B cell (primary cell): ENCODE measurements at regions not wholly inside any gene's neighbourhood (a gene's known extent, or its start where the extent isn't known, plus 50 kb on each side); places are given as distances from the start of the nearest gene placed in this dataset.

ENCODE experiments used
- ATAC-seq: fragments of 200-7000 bp; cut with Tn5 transposase; one replicate; pipeline ENCODE4 v1.10.0; 2021; ENCODE audit warnings: low read depth, mild to moderate bottlenecking, moderate number of reproducible peaks, moderate library complexity
- CTCF ChIA-PET: fragments of 350-600 bp; sonication (Branson Sonifier 250); formaldehyde crosslinking; loops from one replicate; lab custom pipeline; 2021; ENCODE audit warnings: antibody characterized with exemption, inconsistent platforms; lab: Charles Lee
- POLR2A ChIA-PET: fragments of 350-600 bp; sonication (Branson Sonifier 250); formaldehyde crosslinking; loops from one replicate; lab custom pipeline; 2021; ENCODE audit warnings: antibody characterized with exemption; lab: Charles Lee
- DNase-seq: peaks from one replicate; pipeline ENCODE4 v3.0.0; 2013
- H2AFZ ChIP-seq: 2 replicates; pipeline ENCODE4 v1.6.1; 2012; ENCODE audit warnings: mild to moderate bottlenecking, low read depth, low read length; ENCODE audit not compliant: insufficient read depth, poor library complexity, severe bottlenecking
- H3K27ac ChIP-seq, 2 donors: 1 replicate in 1 of 2; 2 replicates in 1 of 2; pipeline ENCODE4 v1.5.1; 2012 to 2013; ENCODE audit warnings: low read length in 2 of 2, mild to moderate bottlenecking in 2 of 2, moderate library complexity in 1 of 2
- H3K27me3 ChIP-seq, 4 experiments: fragments of 200-600 bp in 1 of 4; sonication (generic) in 1 of 4; replicated peaks in 1 of 4; 1 replicate in 2 of 4; 2 replicates in 2 of 4; pipeline versions ENCODE4 v1.6.1 to v1.7.0; 2013 to 2016; ENCODE audit warnings: low read length in 3 of 4, mild to moderate bottlenecking in 2 of 4, mixed read lengths in 1 of 4, moderate library complexity in 1 of 4; ENCODE audit not compliant: insufficient read depth in 4 of 4, control insufficient read depth in 3 of 4; ENCODE audit errors: control extremely low read depth in 1 of 4
- H3K36me3 ChIP-seq, 2 experiments: replicated peaks in 1 of 2; 1 replicate in 1 of 2; 2 replicates in 1 of 2; pipeline versions ENCODE4 v1.6.1 to v1.7.1; 2013; ENCODE audit warnings: low read length in 1 of 2; ENCODE audit not compliant: insufficient read depth in 2 of 2, control insufficient read depth in 1 of 2; ENCODE audit errors: control extremely low read depth in 1 of 2, extremely low read depth in 1 of 2
- H3K4me1 ChIP-seq, 2 donors: fragments of 200-600 bp in 1 of 2; sonication (generic) in 1 of 2; 1 replicate in 1 of 2; 2 replicates in 1 of 2; pipeline versions ENCODE4 v1.5.1 to v1.6.1; 2013 to 2017; ENCODE audit warnings: low read length in 2 of 2; ENCODE audit not compliant: control insufficient read depth in 2 of 2, insufficient read depth in 2 of 2
- H3K4me2 ChIP-seq: replicated peaks from 2 replicates; pipeline ENCODE3; 2012; ENCODE audit warnings: mild to moderate bottlenecking, low read depth, low read length; ENCODE audit not compliant: poor library complexity, severe bottlenecking
- H3K4me3 ChIP-seq, 5 experiments: fragments of 200-600 bp in 1 of 5; sonication (generic) in 1 of 5; 1 replicate in 3 of 5; 2 replicates in 2 of 5; pipeline versions ENCODE4 v1.5.1 to v1.7.0; 2011 to 2016; ENCODE audit warnings: low read length in 4 of 5, mild to moderate bottlenecking in 4 of 5, low read depth in 2 of 5, control low read depth in 1 of 5, moderate library complexity in 1 of 5; ENCODE audit not compliant: insufficient read depth in 1 of 5; ENCODE audit errors: control extremely low read depth in 1 of 5, extremely low read depth in 1 of 5
- H3K79me2 ChIP-seq: fragments of 200-600 bp; sonication (generic); one replicate; pipeline ENCODE4 v1.6.0; 2016; ENCODE audit warnings: low read length; ENCODE audit not compliant: control insufficient read depth, insufficient read depth
- H3K9ac ChIP-seq: fragments of 200-600 bp; sonication (generic); 2 replicates; pipeline ENCODE4 v1.6.1; 2017; ENCODE audit warnings: mild to moderate bottlenecking, low read length, moderate library complexity
- H3K9me3 ChIP-seq, 3 donors: one replicate each; pipeline versions ENCODE4 v1.6.1 to v1.7.1; 2013; ENCODE audit warnings: low read length in 2 of 3; ENCODE audit not compliant: control insufficient read depth in 2 of 3, insufficient read depth in 1 of 3; ENCODE audit errors: control extremely low read depth in 1 of 3
- H4K20me1 ChIP-seq: 2 replicates; pipeline ENCODE4 v1.6.0; 2012; ENCODE audit warnings: mild to moderate bottlenecking, low read length; ENCODE audit not compliant: insufficient read depth, control insufficient read depth, poor library complexity, severe bottlenecking
- H3K27ac Mint-ChIP-seq: one replicate; pipeline ENCODE4 v1.8.0; 2021; ENCODE audit warnings: mixed read lengths
- H3K27me3 Mint-ChIP-seq: one replicate; pipeline ENCODE4 v1.8.0; 2021; ENCODE audit warnings: mixed read lengths
- H3K4me1 Mint-ChIP-seq: one replicate; pipeline ENCODE4 v1.8.0; 2021; ENCODE audit warnings: mixed read lengths
- H3K4me3 Mint-ChIP-seq: one replicate; pipeline ENCODE4 v1.8.0; 2021; ENCODE audit warnings: mixed read lengths
- H3K9me3 Mint-ChIP-seq: one replicate; pipeline ENCODE4 v1.8.0; 2022; ENCODE audit warnings: mixed read lengths; ENCODE audit not compliant: insufficient read depth
- EZH2 ChIP-seq: IDR thresholded peaks from 2 replicates; pipeline ENCODE4 v1.6.1; 2012; ENCODE audit warnings: borderline replicate concordance, low read depth, mild to moderate bottlenecking, moderate library complexity, low read length; ENCODE audit not compliant: insufficient read depth, poor library complexity, severe bottlenecking
- WGBS: methylation state at CpG from one replicate; pipeline ENCODE4 v1.1.5; 2013; ENCODE audit warnings: missing lambda C conversion rate; ENCODE audit not compliant: insufficient coverage; 5-methylcytosine and 5-hydroxymethylcytosine counted together
- intact Hi-C: fragments of 100-400 bp; cut with micrococcal nuclease; formaldehyde crosslinking; loops from one replicate; pipeline ENCODE4 v1.10.0; 2022
- TF ChIP-seq, protein P1 (sequence below): fragments of 200-600 bp; IDR thresholded peaks from one replicate; pipeline ENCODE4 v1.8.0; 2022; ENCODE audit warnings: antibody characterized with exemption, mild to moderate bottlenecking

DNA sequence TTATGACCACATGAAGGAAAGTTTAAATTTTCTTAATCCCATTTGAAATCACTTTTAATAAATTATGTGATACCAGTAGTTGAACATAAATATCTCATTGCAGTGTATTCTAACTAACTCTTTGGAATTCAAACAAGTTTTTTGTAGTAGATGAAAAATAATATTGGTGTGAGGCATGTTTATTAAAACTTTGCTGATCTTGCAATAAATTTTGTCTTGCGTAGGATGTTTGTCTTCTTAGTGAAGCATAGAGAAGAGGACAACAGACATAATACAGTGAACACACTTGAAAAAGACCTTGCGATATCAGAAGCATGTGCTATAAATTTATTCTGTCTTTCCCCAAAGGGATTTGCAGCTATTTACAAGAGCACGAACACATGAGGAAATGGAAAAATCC is 140.7 kb downstream of the HTR1B start:
- ChIA-PET POLR2A (no interaction called here), CTCF (no interaction called here)
- H3K27ac ChIP-seq: no peak overlapping the region
- H3K27me3 ChIP-seq: no peaks in the 10 kb centered on the region
- no peaks in the 10 kb centered on the region for H3K4me1 ChIP-seq
- H3K27ac Mint-ChIP-seq: no peak overlapping the region
- no peak for ATAC-seq
- H3K27me3 Mint-ChIP-seq: no peaks in the 10 kb centered on the region
- WGBS: no CpG with 5 or more reads among the region's 3 CpGs
- intact Hi-C loops: no loop called here
- DNase-seq: no peak
- H3K9me3 ChIP-seq: no peaks in the 10 kb centered on the region
- H4K20me1 ChIP-seq: no peaks in the 10 kb centered on the region
- H3K9me3 Mint-ChIP-seq: peaks cover 2% of the 10 kb centered on the region
- TF ChIP-seq, protein P1, sequence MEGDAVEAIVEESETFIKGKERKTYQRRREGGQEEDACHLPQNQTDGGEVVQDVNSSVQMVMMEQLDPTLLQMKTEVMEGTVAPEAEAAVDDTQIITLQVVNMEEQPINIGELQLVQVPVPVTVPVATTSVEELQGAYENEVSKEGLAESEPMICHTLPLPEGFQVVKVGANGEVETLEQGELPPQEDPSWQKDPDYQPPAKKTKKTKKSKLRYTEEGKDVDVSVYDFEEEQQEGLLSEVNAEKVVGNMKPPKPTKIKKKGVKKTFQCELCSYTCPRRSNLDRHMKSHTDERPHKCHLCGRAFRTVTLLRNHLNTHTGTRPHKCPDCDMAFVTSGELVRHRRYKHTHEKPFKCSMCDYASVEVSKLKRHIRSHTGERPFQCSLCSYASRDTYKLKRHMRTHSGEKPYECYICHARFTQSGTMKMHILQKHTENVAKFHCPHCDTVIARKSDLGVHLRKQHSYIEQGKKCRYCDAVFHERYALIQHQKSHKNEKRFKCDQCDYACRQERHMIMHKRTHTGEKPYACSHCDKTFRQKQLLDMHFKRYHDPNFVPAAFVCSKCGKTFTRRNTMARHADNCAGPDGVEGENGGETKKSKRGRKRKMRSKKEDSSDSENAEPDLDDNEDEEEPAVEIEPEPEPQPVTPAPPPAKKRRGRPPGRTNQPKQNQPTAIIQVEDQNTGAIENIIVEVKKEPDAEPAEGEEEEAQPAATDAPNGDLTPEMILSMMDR: no peak
- no peak for TF ChIP-seq EZH2
- no peak overlapping the region for H3K4me3 Mint-ChIP-seq
- H3K4me1 Mint-ChIP-seq: no peaks in the 10 kb centered on the region
- H3K4me3 ChIP-seq: no peak overlapping the region
- H3K36me3 ChIP-seq: no peaks in the 10 kb centered on the region
- no peak overlapping the region for H2AFZ ChIP-seq
- no peak overlapping the region for H3K9ac ChIP-seq
- no peaks in the 10 kb centered on the region for H3K79me2 ChIP-seq
- H3K4me2 ChIP-seq: no peak overlapping the region

DNA sequence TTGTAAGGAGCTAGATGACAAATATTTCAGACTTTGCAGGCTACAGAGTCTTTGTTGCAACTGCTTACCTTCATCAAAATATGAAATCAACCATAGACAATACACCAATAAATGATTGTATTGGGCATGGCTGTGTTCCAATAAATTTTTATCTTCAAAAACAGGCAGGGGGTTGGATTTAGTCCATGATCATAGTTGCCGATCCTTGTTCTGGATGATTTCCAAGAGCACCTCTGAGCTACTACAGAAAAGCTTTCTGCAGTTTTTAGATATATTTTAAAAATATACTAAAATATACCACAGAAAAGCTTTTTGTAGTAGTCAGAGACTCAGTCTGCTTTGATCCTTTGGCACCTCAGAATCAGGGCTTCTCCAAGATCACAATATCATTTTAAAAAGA is 145.0 kb downstream of the HTR1B start:
- TF ChIP-seq, protein P1: no peak
- TF ChIP-seq EZH2: no peak
- Histone ChIP-seq H3K79me2 (no peaks in the 10 kb centered on the region), H3K9ac (no peak overlapping the region), H3K9me3 (no peaks in the 10 kb centered on the region), H3K4me3 (no peak overlapping the region), H3K4me2 (no peak overlapping the region), H3K36me3 (no peaks in the 10 kb centered on the region), H4K20me1 (no peaks in the 10 kb centered on the region), H3K27ac (no peak overlapping the region), H3K4me1 (no peaks in the 10 kb centered on the region), H2AFZ (no peak overlapping the region), H3K27me3 (no peaks in the 10 kb centered on the region)
- no peaks in the 10 kb centered on the region for H3K4me1 Mint-ChIP-seq
- POLR2A ChIA-PET: no interaction called here
- DNase-seq (no peak), ATAC-seq (no peak)
- H3K4me3 Mint-ChIP-seq: no peak overlapping the region
- no peaks in the 10 kb centered on the region for H3K27me3 Mint-ChIP-seq
- intact Hi-C loops: no loop called here
- H3K27ac Mint-ChIP-seq: no peak overlapping the region
- CTCF ChIA-PET: no interaction called here
- H3K9me3 Mint-ChIP-seq: peaks cover 5% of the 10 kb centered on the region
- no CpG with 5 or more reads among the region's 1 CpG for WGBS
